Esophagus muscularis mucosa (tissue), 4 donors: ENCODE measurements at regions not wholly inside any gene's neighbourhood (a gene's known extent, or its start where the extent isn't known, plus 50 kb on each side); places are given as distances from the start of the nearest gene placed in this dataset.

Source experiments
- DNase-seq: peaks from one replicate; pipeline ENCODE4 v3.0.0-alpha.2; 2017; ENCODE audit errors: extremely low spot score
- H3K27ac ChIP-seq, 4 donors: fragments of 200-600 bp; sonication (generic); replicated peaks in 1 of 4; 1 replicate in 3 of 4; 2 replicates in 1 of 4; pipeline ENCODE4 v1.5.1; 2016 to 2019; ENCODE audit warnings: mild to moderate bottlenecking in 1 of 4
- H3K27me3 ChIP-seq, 4 donors: fragments of 200-600 bp; sonication (generic); one replicate each; pipeline versions ENCODE4 v1.5.1 to v1.6.0; 2016 to 2019
- H3K36me3 ChIP-seq, 4 donors: fragments of 200-600 bp; sonication (generic); one replicate each; pipeline ENCODE4 v1.5.1; 2016 to 2019
- H3K4me1 ChIP-seq, 4 donors: fragments of 200-600 bp; sonication (generic); one replicate each; pipeline ENCODE4 v1.5.1; 2016 to 2019
- H3K4me3 ChIP-seq, 4 donors: fragments of 200-600 bp; sonication (generic); 1 replicate in 2 of 4; 2 replicates in 2 of 4; pipeline ENCODE4 v1.5.1; 2016 to 2019; ENCODE audit warnings: mild to moderate bottlenecking in 4 of 4, moderate library complexity in 1 of 4
- H3K9me3 ChIP-seq, 4 donors: fragments of 200-600 bp; sonication (generic); 1 replicate in 3 of 4; 2 replicates in 1 of 4; pipeline ENCODE4 v1.5.1; 2016 to 2019
- EP300 ChIP-seq: sonication (generic); formaldehyde crosslinking; IDR thresholded peaks from one replicate; pipeline ENCODE4 v1.6.1; 2017; ENCODE audit warnings: antibody characterized with exemption
- POLR2A ChIP-seq: fragments of 450-650 bp; IDR thresholded peaks from one replicate; pipeline ENCODE4 v1.6.1; 2017; ENCODE audit warnings: antibody characterized with exemption, moderate library complexity, mild to moderate bottlenecking, low read depth
- POLR2AphosphoS5 ChIP-seq, 2 donors: sonication (generic); formaldehyde crosslinking; IDR thresholded peaks; one replicate each; pipeline ENCODE4 v1.6.1; 2017; ENCODE audit warnings: antibody characterized with exemption in 2 of 2
- WGBS: methylation state at CpG from one replicate; pipeline ENCODE4 v1.1.5; 2018; 5-methylcytosine and 5-hydroxymethylcytosine counted together
- intact Hi-C: fragments of 100-400 bp; cut with DNase I; formaldehyde crosslinking; loops from one replicate; pipeline ENCODE4 v1.15.1; 2023
- TF ChIP-seq, protein P1 (sequence below), 3 experiments: fragments of 200-600 bp in 2 of 3; fragments of 450-650 bp in 1 of 3; sonication (generic) in 2 of 3; IDR thresholded peaks; one replicate each; pipeline ENCODE4 v1.5.1; 2017 to 2019; ENCODE audit warnings: antibody characterized with exemption in 3 of 3, mild to moderate bottlenecking in 2 of 3, moderate library complexity in 1 of 3

GRCh38 chr15:62606376-62607113 is 436.0 kb upstream of the TPM1 start:
- no peak for DNase-seq
- Histone ChIP-seq H3K27ac (peak overlapping the region in 2 of 4 donors; percentile 1 to 45), H3K27me3 (no peaks in the 10 kb centered on the region), H3K4me1 (peaks cover 3 to 21% (median 10%) of the 10 kb centered on the region in 4 donors), H3K4me3 (no peak overlapping the region), H3K36me3 (no peaks in the 10 kb centered on the region), H3K9me3 (no peaks in the 10 kb centered on the region)
- 89% methylated on average over 14 of the region's 14 CpGs for WGBS
- intact Hi-C loops, result no loop called here
- TF ChIP-seq POLR2AphosphoS5 (IDR thresholded peaks at IDR 0.05) (no peak), EP300 (no peak), POLR2A (no peak)
- TF ChIP-seq, protein P1, sequence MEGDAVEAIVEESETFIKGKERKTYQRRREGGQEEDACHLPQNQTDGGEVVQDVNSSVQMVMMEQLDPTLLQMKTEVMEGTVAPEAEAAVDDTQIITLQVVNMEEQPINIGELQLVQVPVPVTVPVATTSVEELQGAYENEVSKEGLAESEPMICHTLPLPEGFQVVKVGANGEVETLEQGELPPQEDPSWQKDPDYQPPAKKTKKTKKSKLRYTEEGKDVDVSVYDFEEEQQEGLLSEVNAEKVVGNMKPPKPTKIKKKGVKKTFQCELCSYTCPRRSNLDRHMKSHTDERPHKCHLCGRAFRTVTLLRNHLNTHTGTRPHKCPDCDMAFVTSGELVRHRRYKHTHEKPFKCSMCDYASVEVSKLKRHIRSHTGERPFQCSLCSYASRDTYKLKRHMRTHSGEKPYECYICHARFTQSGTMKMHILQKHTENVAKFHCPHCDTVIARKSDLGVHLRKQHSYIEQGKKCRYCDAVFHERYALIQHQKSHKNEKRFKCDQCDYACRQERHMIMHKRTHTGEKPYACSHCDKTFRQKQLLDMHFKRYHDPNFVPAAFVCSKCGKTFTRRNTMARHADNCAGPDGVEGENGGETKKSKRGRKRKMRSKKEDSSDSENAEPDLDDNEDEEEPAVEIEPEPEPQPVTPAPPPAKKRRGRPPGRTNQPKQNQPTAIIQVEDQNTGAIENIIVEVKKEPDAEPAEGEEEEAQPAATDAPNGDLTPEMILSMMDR (IDR thresholded peaks at IDR 0.05), result no peak

GRCh38 chr15:62607114-62607462 is 435.5 kb upstream of the TPM1 start:
- Histone ChIP-seq H3K9me3 (no peaks in the 10 kb centered on the region), H3K4me3 (no peak overlapping the region), H3K4me1 (peaks cover 3 to 18% (median 10%) of the 10 kb centered on the region in 4 donors), H3K36me3 (no peaks in the 10 kb centered on the region), H3K27ac (no peak overlapping the region), H3K27me3 (no peaks in the 10 kb centered on the region)
- DNase-seq, result no peak
- intact Hi-C loops, result no loop called here
- TF ChIP-seq POLR2AphosphoS5 (IDR thresholded peaks at IDR 0.05), result no peak
- no peak for TF ChIP-seq POLR2A
- TF ChIP-seq EP300, result no peak
- TF ChIP-seq, protein P1 (IDR thresholded peaks at IDR 0.05), result no peak
- 90% methylated on average over 1 of the region's 1 CpG for WGBS

GRCh38 chr15:62607643-62608042 is 434.9 kb upstream of the TPM1 start:
- H3K27me3 ChIP-seq, result no peaks in the 10 kb centered on the region
- TF ChIP-seq EP300 (no peak), POLR2AphosphoS5 (IDR thresholded peaks at IDR 0.05) (no peak), POLR2A (no peak)
- TF ChIP-seq, protein P1 (IDR thresholded peaks at IDR 0.05), result no peak
- no peak for DNase-seq
- peaks cover 3 to 15% (median 10%) of the 10 kb centered on the region in 4 donors for H3K4me1 ChIP-seq
- no peak overlapping the region for H3K27ac ChIP-seq
- H3K4me3 ChIP-seq, result no peak overlapping the region
- WGBS, result 93% methylated on average over 3 of the region's 3 CpGs
- intact Hi-C loops, result no loop called here
- no peaks in the 10 kb centered on the region for H3K9me3 ChIP-seq
- H3K36me3 ChIP-seq, result no peaks in the 10 kb centered on the region

DNA sequence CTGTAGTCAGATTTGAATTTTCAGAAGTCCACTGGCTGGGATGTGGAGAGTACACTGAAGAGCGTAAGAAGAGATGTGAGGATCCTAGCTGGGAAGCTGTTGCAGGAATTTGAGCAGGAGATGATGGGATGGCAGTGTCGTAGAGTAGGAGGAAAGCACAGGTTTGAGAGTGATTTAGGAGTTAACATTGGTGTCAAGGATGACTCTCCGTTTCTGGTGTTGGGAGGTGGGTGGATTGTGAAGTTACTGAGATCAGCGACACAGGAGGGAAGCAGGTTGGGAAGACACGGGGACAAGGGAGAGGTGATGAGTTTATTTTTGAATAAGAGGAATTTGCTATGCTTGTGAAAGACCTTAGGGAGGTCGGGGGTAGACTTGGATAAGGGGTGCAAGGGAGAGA is 434.2 kb upstream of the TPM1 start:
- intact Hi-C loops, result no loop called here
- Histone ChIP-seq H3K27ac (no peak overlapping the region), H3K4me1 (peaks cover 3 to 15% (median 8%) of the 10 kb centered on the region in 4 donors), H3K9me3 (no peaks in the 10 kb centered on the region), H3K36me3 (no peaks in the 10 kb centered on the region), H3K4me3 (no peak overlapping the region), H3K27me3 (no peaks in the 10 kb centered on the region)
- no peak for TF ChIP-seq POLR2A
- TF ChIP-seq, protein P1 (IDR thresholded peaks at IDR 0.05), result no peak
- no peak for TF ChIP-seq POLR2AphosphoS5 (IDR thresholded peaks at IDR 0.05)
- TF ChIP-seq EP300, result no peak
- no peak for DNase-seq
- 93% methylated on average over 6 of the region's 6 CpGs for WGBS

DNA sequence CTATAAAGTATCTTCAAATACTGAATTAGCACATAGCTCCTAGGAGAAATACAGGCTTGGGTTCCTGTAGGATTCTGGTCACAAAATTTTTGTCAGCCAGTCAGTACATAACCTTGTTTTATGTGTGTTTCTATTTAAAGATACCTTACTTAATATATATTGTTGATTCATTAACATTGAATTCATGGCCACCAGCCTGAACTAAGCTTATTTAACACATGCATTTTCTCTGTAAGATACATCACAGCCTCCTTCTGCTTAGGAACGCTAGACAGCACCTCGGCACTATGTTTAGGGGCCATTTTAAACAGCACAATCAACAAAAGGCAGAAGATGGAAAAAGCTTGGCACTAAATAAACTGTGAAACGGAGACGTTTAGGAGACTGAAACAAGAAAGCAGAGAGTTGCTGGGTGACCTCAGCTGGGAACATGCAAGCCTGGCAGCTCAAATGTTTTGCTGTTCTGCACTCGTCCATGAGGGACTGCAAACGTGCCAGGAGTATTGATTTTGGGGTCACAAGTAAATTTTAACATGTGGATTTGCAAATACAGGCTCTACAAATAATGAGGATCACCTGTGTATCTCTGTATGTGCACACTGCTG is 432.2 kb upstream of the TPM1 start:
- Histone ChIP-seq H3K4me3 (no peak overlapping the region), H3K4me1 (peaks cover 3 to 13% (median 8%) of the 10 kb centered on the region in 4 donors), H3K36me3 (no peaks in the 10 kb centered on the region), H3K9me3 (no peaks in the 10 kb centered on the region), H3K27me3 (no peaks in the 10 kb centered on the region), H3K27ac (no peak overlapping the region)
- no peak for DNase-seq
- intact Hi-C loops, result no loop called here
- TF ChIP-seq POLR2AphosphoS5 (IDR thresholded peaks at IDR 0.05) (no peak), EP300 (no peak), POLR2A (no peak)
- TF ChIP-seq, protein P1 (IDR thresholded peaks at IDR 0.05), result no peak
- 47% methylated on average over 6 of the region's 6 CpGs for WGBS
